NB4 (cell line): ENCODE measurements at regions not wholly inside any gene's neighbourhood (a gene's known extent, or its start where the extent isn't known, plus 50 kb on each side); places are given as distances from the start of the nearest gene placed in this dataset.

Source experiments
- MYC ChIP-seq: IDR thresholded peaks from 2 replicates; pipeline ENCODE4 v1.6.1; 2011; ENCODE audit warnings: low read depth, low read length
- POLR2A ChIP-seq: IDR thresholded peaks from 2 replicates; pipeline ENCODE4 v1.6.1; 2011; ENCODE audit warnings: mild to moderate bottlenecking; ENCODE audit not compliant: insufficient read length; ENCODE audit errors: extremely low read depth
- TF ChIP-seq, protein P1 (sequence below): IDR thresholded peaks from one replicate; pipeline ENCODE4 v1.5.1; 2012; ENCODE audit warnings: low read depth, low read length

DNA sequence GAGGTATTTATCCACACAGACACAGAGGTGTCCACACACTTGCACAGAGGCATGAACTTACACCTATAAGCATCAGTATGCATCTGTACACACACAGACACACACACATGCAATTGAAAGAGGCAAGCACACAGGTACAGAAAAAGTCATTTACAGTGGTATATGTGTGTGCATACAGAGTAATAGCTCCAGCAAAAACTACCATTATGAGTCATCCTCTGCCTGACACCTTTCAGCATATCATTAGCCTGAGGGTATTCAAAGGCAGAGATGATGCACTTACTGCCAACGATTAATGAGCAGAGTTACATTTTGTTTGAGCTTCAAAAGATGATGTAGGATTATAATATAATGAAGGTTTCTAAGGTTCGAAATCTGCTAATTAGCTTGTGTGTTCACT lies 100.3 kb upstream of the TPRG1 start:
- TF ChIP-seq, protein P1, sequence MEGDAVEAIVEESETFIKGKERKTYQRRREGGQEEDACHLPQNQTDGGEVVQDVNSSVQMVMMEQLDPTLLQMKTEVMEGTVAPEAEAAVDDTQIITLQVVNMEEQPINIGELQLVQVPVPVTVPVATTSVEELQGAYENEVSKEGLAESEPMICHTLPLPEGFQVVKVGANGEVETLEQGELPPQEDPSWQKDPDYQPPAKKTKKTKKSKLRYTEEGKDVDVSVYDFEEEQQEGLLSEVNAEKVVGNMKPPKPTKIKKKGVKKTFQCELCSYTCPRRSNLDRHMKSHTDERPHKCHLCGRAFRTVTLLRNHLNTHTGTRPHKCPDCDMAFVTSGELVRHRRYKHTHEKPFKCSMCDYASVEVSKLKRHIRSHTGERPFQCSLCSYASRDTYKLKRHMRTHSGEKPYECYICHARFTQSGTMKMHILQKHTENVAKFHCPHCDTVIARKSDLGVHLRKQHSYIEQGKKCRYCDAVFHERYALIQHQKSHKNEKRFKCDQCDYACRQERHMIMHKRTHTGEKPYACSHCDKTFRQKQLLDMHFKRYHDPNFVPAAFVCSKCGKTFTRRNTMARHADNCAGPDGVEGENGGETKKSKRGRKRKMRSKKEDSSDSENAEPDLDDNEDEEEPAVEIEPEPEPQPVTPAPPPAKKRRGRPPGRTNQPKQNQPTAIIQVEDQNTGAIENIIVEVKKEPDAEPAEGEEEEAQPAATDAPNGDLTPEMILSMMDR, result no peak
- TF ChIP-seq POLR2A, result no peak
- no peak for TF ChIP-seq MYC
